Endothelial cell of umbilical vein (primary cell): ENCODE measurements at regions not wholly inside any gene's neighbourhood (a gene's known extent, or its start where the extent isn't known, plus 50 kb on each side); places are given as distances from the start of the nearest gene placed in this dataset.

Experiments
- BruUV-seq: library from RNA; stranded (reverse); fragments of 400-500 nt; replicated peaks from 2 replicates; lab custom pipeline; 2021; lab: Mats Ljungman, UMichigan
- CTCF ChIA-PET: fragments of 300-600, 350-600 bp; sonication (Branson Sonifier 250); formaldehyde crosslinking; loops from one replicate; lab custom pipeline; 2021; ENCODE audit warnings: antibody characterized with exemption, inconsistent platforms; lab: Charles Lee
- POLR2A ChIA-PET: fragments of 300-600, 350-600 bp; sonication (Branson Sonifier 250); formaldehyde crosslinking; loops from one replicate; lab custom pipeline; 2021; ENCODE audit warnings: antibody characterized with exemption, inconsistent platforms; lab: Charles Lee
- DNase-seq: peaks from one replicate; pipeline ENCODE4 v3.0.0-alpha.2; 2011; ENCODE audit warnings: low read depth, low spot score
- FAIRE-seq: peaks from 2 replicates; lab custom pipeline; 2011; peaks lifted over from hg19 to GRCh38; lab: Jason Lieb, UNC
- H2AFZ ChIP-seq: 2 replicates; pipeline ENCODE4 v1.6.0; 2012; ENCODE audit warnings: low read depth, low read length, control low read depth, inconsistent platforms
- H3K27ac ChIP-seq: 2 replicates; pipeline ENCODE4 v1.5.1; 2011; ENCODE audit warnings: low read depth, mild to moderate bottlenecking, control low read depth, low read length, moderate library complexity; ENCODE audit not compliant: insufficient read depth
- H3K27me3 ChIP-seq, 2 experiments: 2 replicates each; pipeline versions ENCODE4 v1.6.0 to v1.6.1; 2011; ENCODE audit warnings: low read length in 2 of 2, mixed read lengths in 1 of 2; ENCODE audit not compliant: control insufficient read depth in 2 of 2, insufficient read depth in 2 of 2
- H3K36me3 ChIP-seq, 2 experiments: 2 replicates in 1 of 2; 3 replicates in 1 of 2; pipeline ENCODE4 v1.5.1; 2011; ENCODE audit warnings: low read length in 2 of 2, mild to moderate bottlenecking in 1 of 2, moderate library complexity in 1 of 2; ENCODE audit not compliant: control insufficient read depth in 2 of 2, insufficient read depth in 2 of 2; ENCODE audit errors: extremely low read depth in 1 of 2
- H3K4me1 ChIP-seq: 3 replicates; pipeline ENCODE4 v1.5.1; 2011; ENCODE audit warnings: mild to moderate bottlenecking, low read length; ENCODE audit not compliant: control insufficient read depth, insufficient read depth; ENCODE audit errors: extremely low read depth
- H3K4me2 ChIP-seq: 2 replicates; pipeline ENCODE4 v1.6.1; 2011; ENCODE audit warnings: low read length, control low read depth, mixed read lengths; ENCODE audit not compliant: insufficient read depth
- H3K4me3 ChIP-seq, 3 experiments: fragments of 200-600 bp in 1 of 3; sonication (generic), shearing (Covaris generic) in 1 of 3; replicated peaks in 1 of 3; 2 replicates each; pipeline ENCODE4 v1.5.1; 2011 to 2016; ENCODE audit warnings: control low read depth in 3 of 3, low read length in 3 of 3, mild to moderate bottlenecking in 2 of 3, inconsistent platforms in 1 of 3, low read depth in 1 of 3, moderate library complexity in 1 of 3; ENCODE audit not compliant: insufficient read depth in 1 of 3
- H3K79me2 ChIP-seq: 2 replicates; pipeline ENCODE4 v1.6.0; 2012; ENCODE audit warnings: low read length, inconsistent platforms; ENCODE audit not compliant: control insufficient read depth, insufficient read depth
- H3K9ac ChIP-seq: replicated peaks from 2 replicates; pipeline ENCODE3; 2011; ENCODE audit warnings: low read length, control low read depth; ENCODE audit not compliant: insufficient read depth; ENCODE audit errors: extremely low read depth
- H3K9me1 ChIP-seq: replicated peaks from 3 replicates; pipeline ENCODE4 v1.6.0; 2011; ENCODE audit warnings: mild to moderate bottlenecking, low read length; ENCODE audit not compliant: control insufficient read depth, insufficient read depth; ENCODE audit errors: extremely low read depth
- H3K9me3 ChIP-seq: replicated peaks from 2 replicates; pipeline ENCODE4 v1.5.1; 2012; ENCODE audit warnings: low read length, inconsistent platforms; ENCODE audit not compliant: control insufficient read depth, insufficient read depth
- H4K20me1 ChIP-seq: replicated peaks from 2 replicates; pipeline ENCODE3; 2011; ENCODE audit warnings: mild to moderate bottlenecking, low read length; ENCODE audit not compliant: control insufficient read depth, insufficient read depth; ENCODE audit errors: extremely low read depth
- EZH2 ChIP-seq: IDR thresholded peaks from 2 replicates; pipeline ENCODE4 v1.6.1; 2012; ENCODE audit warnings: borderline replicate concordance, low read depth, mild to moderate bottlenecking, moderate library complexity, low read length, inconsistent platforms; ENCODE audit not compliant: severe bottlenecking
- FOS ChIP-seq: IDR thresholded peaks from 2 replicates; pipeline ENCODE4 v1.6.1; 2011; ENCODE audit warnings: mild to moderate bottlenecking, low read length, moderate library complexity, borderline replicate concordance; ENCODE audit not compliant: insufficient read depth
- GATA2 ChIP-seq: IDR thresholded peaks from 2 replicates; pipeline ENCODE4 v1.7.0; 2011; ENCODE audit warnings: low read depth, mild to moderate bottlenecking, moderate library complexity, mixed read lengths, low read length; ENCODE audit not compliant: insufficient read length, insufficient read depth
- JUN ChIP-seq: IDR thresholded peaks from 2 replicates; pipeline ENCODE4 v1.6.1; 2011; ENCODE audit warnings: borderline replicate concordance, low read depth; ENCODE audit not compliant: insufficient read length, insufficient read depth
- MYC ChIP-seq: IDR thresholded peaks from one replicate; pipeline ENCODE4 v1.6.1; 2011; ENCODE audit warnings: mild to moderate bottlenecking, low read depth, low read length
- POLR2A ChIP-seq: IDR thresholded peaks from 2 replicates; pipeline ENCODE4 v1.6.1; 2012; ENCODE audit warnings: low read depth, mild to moderate bottlenecking, control low read depth, low read length
- POLR2AphosphoS5 ChIP-seq: IDR thresholded peaks from 2 replicates; pipeline ENCODE4 v1.6.1; 2012; ENCODE audit warnings: low read depth, mild to moderate bottlenecking, control low read depth, low read length, moderate library complexity; ENCODE audit not compliant: insufficient read depth
- dilution Hi-C: fragments of 300-500 bp; cut with MboI; formaldehyde crosslinking; loops from one replicate; pipeline ENCODE4 v1.15.0; 2019; ENCODE audit warnings: low sequenced_read_pairs; ENCODE audit not compliant: extremely low pct_ligation_motif_present
- intact Hi-C: fragments of 100-400 bp; cut with micrococcal nuclease; formaldehyde crosslinking; loops from one replicate; pipeline ENCODE4 v1.10.0; 2022
- TF ChIP-seq, protein P1 (sequence below), 2 donors: IDR thresholded peaks; 1 replicate in 1 of 2; 2 replicates in 1 of 2; pipeline ENCODE4 v1.5.1; 2011; ENCODE audit warnings: low read length in 2 of 2, mild to moderate bottlenecking in 2 of 2, moderate library complexity in 2 of 2, control low read depth in 1 of 2, inconsistent platforms in 1 of 2, low read depth in 1 of 2; ENCODE audit not compliant: insufficient read depth in 1 of 2; ENCODE audit errors: extremely low read depth in 1 of 2
- TF ChIP-seq, protein P2 (sequence below): IDR thresholded peaks from 2 replicates; pipeline ENCODE4 v1.6.1; 2011; ENCODE audit not compliant: insufficient read depth, insufficient read length

DNA sequence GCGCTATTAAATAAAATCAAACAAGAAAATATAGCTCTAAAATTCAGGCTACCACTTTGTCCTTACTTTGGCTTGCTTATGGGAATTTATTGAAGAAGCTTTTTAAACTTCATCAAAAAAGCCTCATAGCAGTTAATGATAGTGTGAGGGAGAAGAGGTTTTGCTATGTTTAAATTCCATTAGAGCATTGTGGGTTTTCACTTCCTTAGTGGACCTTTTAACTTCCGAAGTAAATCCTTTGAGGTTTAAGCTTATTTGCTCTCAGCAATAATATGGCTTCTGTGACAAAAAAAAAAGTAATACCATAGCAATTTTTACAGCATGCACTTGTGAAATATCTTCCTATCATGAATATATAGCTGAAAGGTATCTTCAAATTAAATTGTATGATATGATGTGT is 120.2 kb upstream of the NDST4 start:
- Histone ChIP-seq H3K27ac (no peak overlapping the region), H3K9me3 (no peaks in the 10 kb centered on the region), H2AFZ (no peak overlapping the region), H3K9me1 (no peaks in the 10 kb centered on the region), H3K9ac (no peak overlapping the region), H3K4me3 (no peak overlapping the region), H3K4me1 (no peaks in the 10 kb centered on the region), H3K27me3 (no peaks in the 10 kb centered on the region), H3K4me2 (no peak overlapping the region), H4K20me1 (no peaks in the 10 kb centered on the region), H3K36me3 (no peaks in the 10 kb centered on the region), H3K79me2 (no peaks in the 10 kb centered on the region)
- ChIA-PET POLR2A (no interaction called here), CTCF (no interaction called here)
- FAIRE-seq, result no peak
- no TSS peak for BruUV-seq
- dilution Hi-C loops (no loop called here), intact Hi-C loops (no loop called here)
- DNase-seq, result no peak
- no peak for TF ChIP-seq JUN
- no peak for TF ChIP-seq POLR2A
- TF ChIP-seq, protein P1, sequence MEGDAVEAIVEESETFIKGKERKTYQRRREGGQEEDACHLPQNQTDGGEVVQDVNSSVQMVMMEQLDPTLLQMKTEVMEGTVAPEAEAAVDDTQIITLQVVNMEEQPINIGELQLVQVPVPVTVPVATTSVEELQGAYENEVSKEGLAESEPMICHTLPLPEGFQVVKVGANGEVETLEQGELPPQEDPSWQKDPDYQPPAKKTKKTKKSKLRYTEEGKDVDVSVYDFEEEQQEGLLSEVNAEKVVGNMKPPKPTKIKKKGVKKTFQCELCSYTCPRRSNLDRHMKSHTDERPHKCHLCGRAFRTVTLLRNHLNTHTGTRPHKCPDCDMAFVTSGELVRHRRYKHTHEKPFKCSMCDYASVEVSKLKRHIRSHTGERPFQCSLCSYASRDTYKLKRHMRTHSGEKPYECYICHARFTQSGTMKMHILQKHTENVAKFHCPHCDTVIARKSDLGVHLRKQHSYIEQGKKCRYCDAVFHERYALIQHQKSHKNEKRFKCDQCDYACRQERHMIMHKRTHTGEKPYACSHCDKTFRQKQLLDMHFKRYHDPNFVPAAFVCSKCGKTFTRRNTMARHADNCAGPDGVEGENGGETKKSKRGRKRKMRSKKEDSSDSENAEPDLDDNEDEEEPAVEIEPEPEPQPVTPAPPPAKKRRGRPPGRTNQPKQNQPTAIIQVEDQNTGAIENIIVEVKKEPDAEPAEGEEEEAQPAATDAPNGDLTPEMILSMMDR (IDR thresholded peaks at IDR 0.05; ENCODE audit: extremely low read depth in 1 of 2, insufficient read depth in 1 of 2, low read depth in 1 of 2, low read length in 2 of 2), result no peak
- TF ChIP-seq FOS, result no peak
- TF ChIP-seq EZH2, result no peak
- TF ChIP-seq MYC, result no peak
- TF ChIP-seq, protein P2, sequence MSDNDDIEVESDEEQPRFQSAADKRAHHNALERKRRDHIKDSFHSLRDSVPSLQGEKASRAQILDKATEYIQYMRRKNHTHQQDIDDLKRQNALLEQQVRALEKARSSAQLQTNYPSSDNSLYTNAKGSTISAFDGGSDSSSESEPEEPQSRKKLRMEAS, result no peak
- no peak for TF ChIP-seq POLR2AphosphoS5
- no peak for TF ChIP-seq GATA2
